Left renal pelvis (tissue), 4 donors: ENCODE measurements at regions not wholly inside any gene's neighbourhood (a gene's known extent, or its start where the extent isn't known, plus 50 kb on each side); places are given as distances from the start of the nearest gene placed in this dataset.
A peak's percentile ranks its signal among the peaks of the same experiment; 100 is the strongest.
"Not testable (repeated sequence)": the region's sequence is repeated elsewhere in the genome, so short reads cannot be mapped to it uniquely, and the experiment has no call there.

Experiments used
- DNase-seq, 4 donors: peaks; one replicate each; pipeline ENCODE4 v3.0.0-alpha.2; 2013; ENCODE audit warnings: low read depth in 4 of 4, low spot score in 3 of 4

GRCh38 chr16:55058576-55058975 lies 127.9 kb downstream of the IRX5 start:
- no peak for DNase-seq

- DNase-seq = no peak
Measured at GRCh38 chr16:55059146-55059545, 128.5 kb downstream of the IRX5 start.

GRCh38 chr16:55061126-55061525 lies 130.5 kb downstream of the IRX5 start:
- DNase-seq = no peak

- DNase-seq = no peak
Measured at GRCh38 chr16:55062442-55062841, 131.8 kb downstream of the IRX5 start.

- no peak for DNase-seq
Measured at GRCh38 chr16:55072976-55073375, 142.3 kb downstream of the IRX5 start.

GRCh38 chr16:55073830-55074229 lies 143.2 kb downstream of the IRX5 start:
- no peak for DNase-seq

- not testable (repeated sequence) for DNase-seq
Measured at GRCh38 chr16:55075208-55075607, 144.5 kb downstream of the IRX5 start.

- no peak for DNase-seq
Measured at GRCh38 chr16:55076053-55076452, 145.4 kb downstream of the IRX5 start.

GRCh38 chr16:55077266-55077665 lies 146.6 kb downstream of the IRX5 start:
- no peak for DNase-seq

GRCh38 chr16:55078153-55078552 lies 147.5 kb downstream of the IRX5 start:
- no peak for DNase-seq

GRCh38 chr16:55078699-55079410 lies 148.2 kb downstream of the IRX5 start:
- no peak for DNase-seq

GRCh38 chr16:55081622-55082590 lies 151.2 kb downstream of the IRX5 start:
- no peak for DNase-seq

GRCh38 chr16:55082591-55082976 lies 151.9 kb downstream of the IRX5 start:
- no peak for DNase-seq

- DNase-seq = no peak
Measured at GRCh38 chr16:55083052-55083451, 152.4 kb downstream of the IRX5 start.

- no peak for DNase-seq
Measured at GRCh38 chr16:55088098-55088497, 157.4 kb downstream of the IRX5 start.

- DNase-seq = no peak
Measured at GRCh38 chr16:55089600-55089999, 158.9 kb downstream of the IRX5 start.

- no peak for DNase-seq
Measured at GRCh38 chr16:55091213-55091870, 160.7 kb downstream of the IRX5 start.

GRCh38 chr16:55091871-55092230 lies 161.2 kb downstream of the IRX5 start:
- no peak for DNase-seq

GRCh38 chr16:55100100-55100499 lies 169.4 kb downstream of the IRX5 start:
- DNase-seq = no peak

- DNase-seq = peak in 2 of 4 donors; percentile 7 to 10
Measured at GRCh38 chr16:55101026-55101425, 170.4 kb downstream of the IRX5 start.

GRCh38 chr16:55102077-55102476 lies 171.4 kb downstream of the IRX5 start:
- no peak for DNase-seq
